Stomach (tissue), 8 donors: ENCODE measurements at regions not wholly inside any gene's neighbourhood (a gene's known extent, or its start where the extent isn't known, plus 50 kb on each side); places are given as distances from the start of the nearest gene placed in this dataset.

Experiments
- DNase-seq, 2 donors: peaks; one replicate each; pipeline versions ENCODE4 v3.0.0 to v3.0.0-alpha.2; 2013 to 2019
- H3K27ac ChIP-seq, 5 donors: fragments of 200-600 bp in 4 of 5; sonication (generic) in 4 of 5; one replicate each; pipeline ENCODE4 v1.5.1; 2013 to 2019; ENCODE audit warnings: mild to moderate bottlenecking in 1 of 5, moderate library complexity in 1 of 5
- H3K27me3 ChIP-seq, 3 donors: fragments of 200-600 bp; sonication (generic); one replicate each; pipeline ENCODE4 v1.5.1; 2017 to 2019; ENCODE audit warnings: mixed run types in 1 of 3
- H3K36me3 ChIP-seq, 4 donors: fragments of 200-600 bp; sonication (generic); 1 replicate in 3 of 4; 2 replicates in 1 of 4; pipeline ENCODE4 v1.5.1; 2016 to 2019
- H3K4me1 ChIP-seq, 4 donors: fragments of 200-600 bp; sonication (generic); one replicate each; pipeline ENCODE4 v1.5.1; 2016 to 2019
- H3K4me3 ChIP-seq, 4 donors: fragments of 200-600 bp; sonication (generic) in 3 of 4; one replicate each; pipeline ENCODE4 v1.5.1; 2016 to 2019; ENCODE audit warnings: mild to moderate bottlenecking in 1 of 4
- H3K9me3 ChIP-seq, 4 donors: fragments of 200-600 bp; sonication (generic); one replicate each; pipeline ENCODE4 v1.5.1; 2016 to 2019
- CTCF ChIP-seq, 7 experiments: fragments of 450-650 bp in 4 of 7; fragments of 200-600 bp in 3 of 7; sonication (generic) in 3 of 7; IDR thresholded peaks; one replicate each; pipeline ENCODE4 v1.5.1; 2016 to 2019; ENCODE audit warnings: antibody characterized with exemption in 7 of 7, control low read depth in 2 of 7, mild to moderate bottlenecking in 1 of 7
- EP300 ChIP-seq: sonication (generic); formaldehyde crosslinking; IDR thresholded peaks from one replicate; pipeline ENCODE4 v1.6.1; 2017; ENCODE audit warnings: antibody characterized with exemption
- POLR2A ChIP-seq, 4 donors: fragments of 450-650 bp; IDR thresholded peaks; one replicate each; pipeline ENCODE4 v1.6.1; 2016; ENCODE audit warnings: antibody characterized with exemption in 4 of 4, control low read depth in 2 of 4, mild to moderate bottlenecking in 1 of 4, moderate library complexity in 1 of 4
- POLR2AphosphoS5 ChIP-seq, 3 donors: sonication (generic); formaldehyde crosslinking; IDR thresholded peaks; one replicate each; pipeline ENCODE4 v1.6.1; 2016; ENCODE audit warnings: antibody characterized with exemption in 3 of 3
- WGBS, 5 donors: extraction: QIAGEN DNeasy Blood & Tissue Kit in 3 of 5; methylation state at CpG; one replicate each; pipeline versions ENCODE4 v1.1.5 to v1.1.7; 2013 to 2018; 5-methylcytosine and 5-hydroxymethylcytosine counted together
- intact Hi-C: fragments of 100-400 bp; cut with DNase I; formaldehyde crosslinking; loops from one replicate; pipeline ENCODE4 v1.15.1; 2023; ENCODE audit warnings: low total_unique reads
- donor health status: healthy with polysubstance abuse.
- donor health status: Bipolar disorder and iron deficiency.
- donor health status: healthy.

DNA sequence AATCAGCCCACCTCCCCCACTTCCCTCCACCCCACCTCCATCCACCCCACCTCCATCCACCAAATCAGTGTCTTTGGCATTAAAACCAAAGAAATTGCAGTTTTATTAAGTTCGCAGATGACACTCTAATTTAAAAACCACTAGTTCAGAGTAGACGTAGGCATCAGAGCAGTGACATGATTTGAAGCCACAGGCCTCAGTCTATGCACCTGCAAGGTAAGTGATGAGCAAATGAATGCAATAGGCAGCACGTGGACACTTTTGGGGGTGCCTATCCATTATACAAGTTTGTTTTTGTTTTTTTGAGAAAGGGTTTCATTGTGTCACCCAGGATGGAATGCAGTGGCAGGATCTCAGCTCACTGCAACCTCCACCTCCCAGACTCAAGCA, 88.0 kb upstream of the TRIM2 start:
- DNase-seq = no peak
- Histone ChIP-seq H3K4me1 (peaks cover 14 to 24% (median 18%) of the 10 kb centered on the region in 4 donors), H3K27me3 (no peaks in the 10 kb centered on the region), H3K36me3 (no peaks in the 10 kb centered on the region), H3K27ac (peak overlapping the region; percentile 50 to 81 (median 79)), H3K9me3 (no peaks in the 10 kb centered on the region), H3K4me3 (peak overlapping the region; percentile 24 to 35 (median 28))
- no peak for TF ChIP-seq POLR2AphosphoS5 (IDR thresholded peaks at IDR 0.05)
- no peak for TF ChIP-seq POLR2A (IDR thresholded peaks at IDR 0.05)
- TF ChIP-seq CTCF (IDR thresholded peaks at IDR 0.05) = no peak
- TF ChIP-seq EP300 = no peak
- intact Hi-C loops = no loop called here
- WGBS, 5 donors = 55 to 80% (median 77%) methylated on average over 3 of the region's 3 CpGs

DNA sequence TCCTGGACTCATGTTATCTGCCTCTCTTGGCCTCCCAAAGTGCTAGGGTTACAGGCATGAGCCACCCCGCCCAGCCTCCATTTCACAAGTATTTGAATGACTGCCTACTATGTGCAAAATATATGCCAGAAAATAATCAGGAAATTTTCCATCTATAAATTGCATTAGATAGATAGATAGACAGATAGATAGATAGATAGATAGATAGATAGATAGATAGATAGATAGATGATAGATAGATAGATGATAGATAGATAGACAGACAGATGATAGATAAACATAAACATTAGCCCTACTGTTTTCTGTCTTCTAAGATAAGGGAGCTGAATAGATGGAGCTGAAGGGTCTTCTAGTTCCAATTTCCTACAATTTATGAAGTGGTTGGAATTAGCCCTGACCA, 87.4 kb upstream of the TRIM2 start:
- no peak for DNase-seq
- TF ChIP-seq EP300 (no peak), CTCF (IDR thresholded peaks at IDR 0.05) (no peak), POLR2A (IDR thresholded peaks at IDR 0.05) (no peak), POLR2AphosphoS5 (IDR thresholded peaks at IDR 0.05) (no peak)
- Histone ChIP-seq H3K4me3 (no peak overlapping the region), H3K4me1 (peaks cover 14 to 24% (median 18%) of the 10 kb centered on the region in 4 donors), H3K9me3 (no peaks in the 10 kb centered on the region), H3K27ac (peak overlapping the region in 1 of 5 donors; percentile 76), H3K36me3 (no peaks in the 10 kb centered on the region), H3K27me3 (no peaks in the 10 kb centered on the region)
- 91 to 100% (median 95%) methylated on average over 1 of the region's 1 CpG for WGBS, 5 donors
- intact Hi-C loops = no loop called here

GRCh38 chr4:153117554-153117953, 86.7 kb upstream of the TRIM2 start:
- intact Hi-C loops = no loop called here
- no peak overlapping the region for H3K4me3 ChIP-seq
- H3K27me3 ChIP-seq = no peaks in the 10 kb centered on the region
- H3K27ac ChIP-seq = no peak overlapping the region
- peaks cover 14 to 24% (median 18%) of the 10 kb centered on the region in 4 donors for H3K4me1 ChIP-seq
- DNase-seq = no peak
- no peaks in the 10 kb centered on the region for H3K36me3 ChIP-seq
- no peaks in the 10 kb centered on the region for H3K9me3 ChIP-seq
- no peak for TF ChIP-seq CTCF (IDR thresholded peaks at IDR 0.05)
- TF ChIP-seq POLR2AphosphoS5 (IDR thresholded peaks at IDR 0.05) = no peak
- no peak for TF ChIP-seq EP300
- TF ChIP-seq POLR2A (IDR thresholded peaks at IDR 0.05) = no peak
- WGBS, 5 donors = 78 to 82% (median 81%) methylated on average over 5 of the region's 5 CpGs

DNA sequence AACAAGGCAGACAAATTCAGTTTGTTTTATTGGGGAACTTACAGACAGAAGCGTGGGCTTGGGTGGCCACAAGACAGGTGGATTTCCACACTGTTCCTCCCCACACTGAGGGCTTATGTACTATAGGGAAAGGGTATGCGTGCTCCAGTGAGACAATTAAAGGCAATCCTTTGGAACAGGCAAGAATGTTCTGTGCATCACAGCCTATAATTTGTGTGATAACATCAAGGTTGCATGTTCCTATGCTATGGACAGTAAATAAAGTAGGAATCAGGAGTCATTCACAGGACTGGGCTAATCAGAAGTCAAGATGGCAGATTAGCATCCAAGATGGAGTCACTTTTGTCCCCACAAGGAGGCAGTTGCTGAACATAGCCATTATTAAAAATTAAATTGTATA, 84.6 kb upstream of the TRIM2 start:
- no peak for DNase-seq
- Histone ChIP-seq H3K4me3 (no peak overlapping the region), H3K4me1 (peaks cover 14 to 21% (median 18%) of the 10 kb centered on the region in 4 donors), H3K27me3 (no peaks in the 10 kb centered on the region), H3K27ac (no peak overlapping the region), H3K9me3 (no peaks in the 10 kb centered on the region), H3K36me3 (no peaks in the 10 kb centered on the region)
- 83 to 94% (median 91%) methylated on average over 2 of the region's 2 CpGs for WGBS, 5 donors
- intact Hi-C loops = loop anchor here (10.0 kb wide), 1 partner anchor 275 kb away; no protein-coding TSS in a partner anchor
- no peak for TF ChIP-seq POLR2A (IDR thresholded peaks at IDR 0.05)
- TF ChIP-seq POLR2AphosphoS5 (IDR thresholded peaks at IDR 0.05) = no peak
- no peak for TF ChIP-seq EP300
- TF ChIP-seq CTCF (IDR thresholded peaks at IDR 0.05) = no peak
